B cell (primary cell): ENCODE measurements at regions not wholly inside any gene's neighbourhood (a gene's known extent, or its start where the extent isn't known, plus 50 kb on each side); places are given as distances from the start of the nearest gene placed in this dataset.

Source experiments
- ATAC-seq: fragments of 200-7000 bp; cut with Tn5 transposase; one replicate; pipeline ENCODE4 v1.10.0; 2021; ENCODE audit warnings: low read depth, mild to moderate bottlenecking, moderate number of reproducible peaks, moderate library complexity
- CTCF ChIA-PET: fragments of 350-600 bp; sonication (Branson Sonifier 250); formaldehyde crosslinking; loops from one replicate; lab custom pipeline; 2021; ENCODE audit warnings: antibody characterized with exemption, inconsistent platforms; lab: Charles Lee
- POLR2A ChIA-PET: fragments of 350-600 bp; sonication (Branson Sonifier 250); formaldehyde crosslinking; loops from one replicate; lab custom pipeline; 2021; ENCODE audit warnings: antibody characterized with exemption; lab: Charles Lee
- DNase-seq: peaks from one replicate; pipeline ENCODE4 v3.0.0; 2013
- H2AFZ ChIP-seq: 2 replicates; pipeline ENCODE4 v1.6.1; 2012; ENCODE audit warnings: mild to moderate bottlenecking, low read depth, low read length; ENCODE audit not compliant: insufficient read depth, poor library complexity, severe bottlenecking
- H3K27ac ChIP-seq, 2 donors: 1 replicate in 1 of 2; 2 replicates in 1 of 2; pipeline ENCODE4 v1.5.1; 2012 to 2013; ENCODE audit warnings: low read length in 2 of 2, mild to moderate bottlenecking in 2 of 2, moderate library complexity in 1 of 2
- H3K27me3 ChIP-seq, 4 experiments: fragments of 200-600 bp in 1 of 4; sonication (generic) in 1 of 4; replicated peaks in 1 of 4; 1 replicate in 2 of 4; 2 replicates in 2 of 4; pipeline versions ENCODE4 v1.6.1 to v1.7.0; 2013 to 2016; ENCODE audit warnings: low read length in 3 of 4, mild to moderate bottlenecking in 2 of 4, mixed read lengths in 1 of 4, moderate library complexity in 1 of 4; ENCODE audit not compliant: insufficient read depth in 4 of 4, control insufficient read depth in 3 of 4; ENCODE audit errors: control extremely low read depth in 1 of 4
- H3K36me3 ChIP-seq, 2 experiments: replicated peaks in 1 of 2; 1 replicate in 1 of 2; 2 replicates in 1 of 2; pipeline versions ENCODE4 v1.6.1 to v1.7.1; 2013; ENCODE audit warnings: low read length in 1 of 2; ENCODE audit not compliant: insufficient read depth in 2 of 2, control insufficient read depth in 1 of 2; ENCODE audit errors: control extremely low read depth in 1 of 2, extremely low read depth in 1 of 2
- H3K4me1 ChIP-seq, 2 donors: fragments of 200-600 bp in 1 of 2; sonication (generic) in 1 of 2; 1 replicate in 1 of 2; 2 replicates in 1 of 2; pipeline versions ENCODE4 v1.5.1 to v1.6.1; 2013 to 2017; ENCODE audit warnings: low read length in 2 of 2; ENCODE audit not compliant: control insufficient read depth in 2 of 2, insufficient read depth in 2 of 2
- H3K4me2 ChIP-seq: replicated peaks from 2 replicates; pipeline ENCODE3; 2012; ENCODE audit warnings: mild to moderate bottlenecking, low read depth, low read length; ENCODE audit not compliant: poor library complexity, severe bottlenecking
- H3K4me3 ChIP-seq, 5 experiments: fragments of 200-600 bp in 1 of 5; sonication (generic) in 1 of 5; 1 replicate in 3 of 5; 2 replicates in 2 of 5; pipeline versions ENCODE4 v1.5.1 to v1.7.0; 2011 to 2016; ENCODE audit warnings: low read length in 4 of 5, mild to moderate bottlenecking in 4 of 5, low read depth in 2 of 5, control low read depth in 1 of 5, moderate library complexity in 1 of 5; ENCODE audit not compliant: insufficient read depth in 1 of 5; ENCODE audit errors: control extremely low read depth in 1 of 5, extremely low read depth in 1 of 5
- H3K79me2 ChIP-seq: fragments of 200-600 bp; sonication (generic); one replicate; pipeline ENCODE4 v1.6.0; 2016; ENCODE audit warnings: low read length; ENCODE audit not compliant: control insufficient read depth, insufficient read depth
- H3K9ac ChIP-seq: fragments of 200-600 bp; sonication (generic); 2 replicates; pipeline ENCODE4 v1.6.1; 2017; ENCODE audit warnings: mild to moderate bottlenecking, low read length, moderate library complexity
- H3K9me3 ChIP-seq, 3 donors: one replicate each; pipeline versions ENCODE4 v1.6.1 to v1.7.1; 2013; ENCODE audit warnings: low read length in 2 of 3; ENCODE audit not compliant: control insufficient read depth in 2 of 3, insufficient read depth in 1 of 3; ENCODE audit errors: control extremely low read depth in 1 of 3
- H4K20me1 ChIP-seq: 2 replicates; pipeline ENCODE4 v1.6.0; 2012; ENCODE audit warnings: mild to moderate bottlenecking, low read length; ENCODE audit not compliant: insufficient read depth, control insufficient read depth, poor library complexity, severe bottlenecking
- H3K27ac Mint-ChIP-seq: one replicate; pipeline ENCODE4 v1.8.0; 2021; ENCODE audit warnings: mixed read lengths
- H3K27me3 Mint-ChIP-seq: one replicate; pipeline ENCODE4 v1.8.0; 2021; ENCODE audit warnings: mixed read lengths
- H3K4me1 Mint-ChIP-seq: one replicate; pipeline ENCODE4 v1.8.0; 2021; ENCODE audit warnings: mixed read lengths
- H3K4me3 Mint-ChIP-seq: one replicate; pipeline ENCODE4 v1.8.0; 2021; ENCODE audit warnings: mixed read lengths
- H3K9me3 Mint-ChIP-seq: one replicate; pipeline ENCODE4 v1.8.0; 2022; ENCODE audit warnings: mixed read lengths; ENCODE audit not compliant: insufficient read depth
- CTCF ChIP-seq: fragments of 200-600 bp; IDR thresholded peaks from one replicate; pipeline ENCODE4 v1.8.0; 2022; ENCODE audit warnings: antibody characterized with exemption, mild to moderate bottlenecking
- EZH2 ChIP-seq: IDR thresholded peaks from 2 replicates; pipeline ENCODE4 v1.6.1; 2012; ENCODE audit warnings: borderline replicate concordance, low read depth, mild to moderate bottlenecking, moderate library complexity, low read length; ENCODE audit not compliant: insufficient read depth, poor library complexity, severe bottlenecking
- WGBS: methylation state at CpG from one replicate; pipeline ENCODE4 v1.1.5; 2013; ENCODE audit warnings: missing lambda C conversion rate; ENCODE audit not compliant: insufficient coverage; 5-methylcytosine and 5-hydroxymethylcytosine counted together
- intact Hi-C: fragments of 100-400 bp; cut with micrococcal nuclease; formaldehyde crosslinking; loops from one replicate; pipeline ENCODE4 v1.10.0; 2022

- no peaks in the 10 kb centered on the region for H4K20me1 ChIP-seq
- ChIA-PET CTCF (no interaction called here), POLR2A (no interaction called here)
- H3K4me1 ChIP-seq, result no peaks in the 10 kb centered on the region
- no peaks in the 10 kb centered on the region for H3K27me3 ChIP-seq
- no CpG with 5 or more reads among the region's 2 CpGs for WGBS
- H3K27ac ChIP-seq, result no peak overlapping the region
- H3K4me3 ChIP-seq, result no peak overlapping the region
- H3K79me2 ChIP-seq, result no peaks in the 10 kb centered on the region
- H3K4me2 ChIP-seq, result no peak overlapping the region
- TF ChIP-seq CTCF, result no peak
- no peak overlapping the region for H3K4me3 Mint-ChIP-seq
- H2AFZ ChIP-seq, result no peak overlapping the region
- ATAC-seq, result no peak
- H3K36me3 ChIP-seq, result no peaks in the 10 kb centered on the region
- DNase-seq, result no peak
- no peaks in the 10 kb centered on the region for H3K9me3 Mint-ChIP-seq
- intact Hi-C loops, result no loop called here
- no peak overlapping the region for H3K27ac Mint-ChIP-seq
- H3K9ac ChIP-seq, result no peak overlapping the region
- peaks cover 0 to 3% (median 0%) of the 10 kb centered on the region in 3 donors for H3K9me3 ChIP-seq
- no peaks in the 10 kb centered on the region for H3K27me3 Mint-ChIP-seq
- H3K4me1 Mint-ChIP-seq, result no peaks in the 10 kb centered on the region
These were observed 688.4 kb downstream of the USP25 start for GRCh38 chr21:16418226-16418625.

GRCh38 chr21:16418642-16419041 lies 688.9 kb downstream of the USP25 start:
- H3K9me3 ChIP-seq, result peaks cover 0 to 3% (median 0%) of the 10 kb centered on the region in 3 donors
- H3K4me1 Mint-ChIP-seq, result no peaks in the 10 kb centered on the region
- no peak overlapping the region for H3K4me2 ChIP-seq
- H3K4me3 Mint-ChIP-seq, result no peak overlapping the region
- intact Hi-C loops, result no loop called here
- no peak for DNase-seq
- H3K9me3 Mint-ChIP-seq, result no peaks in the 10 kb centered on the region
- H4K20me1 ChIP-seq, result no peaks in the 10 kb centered on the region
- H3K4me1 ChIP-seq, result no peaks in the 10 kb centered on the region
- no peak overlapping the region for H3K27ac Mint-ChIP-seq
- no peak overlapping the region for H3K27ac ChIP-seq
- no peak for ATAC-seq
- H2AFZ ChIP-seq, result no peak overlapping the region
- ChIA-PET CTCF (no interaction called here), POLR2A (no interaction called here)
- H3K4me3 ChIP-seq, result no peak overlapping the region
- H3K9ac ChIP-seq, result no peak overlapping the region
- TF ChIP-seq CTCF (no peak), EZH2 (no peak)
- 86% methylated on average over 1 of the region's 5 CpGs for WGBS
- no peaks in the 10 kb centered on the region for H3K36me3 ChIP-seq
- H3K27me3 Mint-ChIP-seq, result no peaks in the 10 kb centered on the region
- H3K27me3 ChIP-seq, result no peaks in the 10 kb centered on the region
- H3K79me2 ChIP-seq, result no peaks in the 10 kb centered on the region
